ENCODE measurements at regions not wholly inside any gene's neighbourhood (a gene's known extent, or its start where the extent isn't known, plus 50 kb on each side); places are given as distances from the start of the nearest gene placed in this dataset.

DNA sequence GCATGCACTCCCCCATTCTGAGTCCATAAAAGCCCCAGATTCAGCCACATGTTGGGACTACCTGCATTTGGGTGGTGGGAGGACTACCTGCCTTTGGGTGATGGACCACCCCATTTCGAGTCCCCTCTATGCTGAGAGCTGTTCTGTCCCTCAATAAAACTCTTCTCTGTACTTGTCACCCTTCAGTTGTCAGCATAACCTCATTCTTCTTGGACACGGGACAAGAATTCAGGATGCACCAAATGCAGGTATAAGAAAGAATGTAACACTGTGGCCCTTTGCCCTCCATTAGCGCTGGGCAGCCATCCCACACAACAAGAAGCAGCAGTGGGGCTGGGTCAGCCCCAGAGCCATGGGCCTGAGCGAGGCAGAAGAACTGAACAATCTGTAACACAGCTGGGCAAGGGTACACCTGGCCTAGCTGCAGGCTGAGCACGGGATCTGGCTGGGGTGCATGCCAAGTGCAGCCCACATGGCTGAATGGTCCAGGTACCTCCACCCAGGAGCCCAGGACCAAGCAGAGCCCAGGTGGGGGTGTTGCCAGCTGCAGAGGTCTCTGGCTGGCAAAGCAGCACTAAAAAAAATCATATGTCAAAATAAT lies 1344.3 kb upstream of the LRRTM3 start:
- ChIA-PET POLR2A (no interaction called here), CTCF (no interaction called here)
- Mint-ChIP-seq H3K4me3 (no peak overlapping the region), H3K27ac (no peak overlapping the region), H3K4me1 (no peaks in the 10 kb centered on the region), H3K9me3 (ENCODE audit: insufficient read depth) (peaks cover under 1% of the 10 kb centered on the region), H3K27me3 (no peaks in the 10 kb centered on the region)
- H3K36me3 ChIP-seq (replicated peaks in 1 of 2; ENCODE audit: control extremely low read depth in 1 of 2, control insufficient read depth in 1 of 2, extremely low read depth in 1 of 2, insufficient read depth in 2 of 2, low read length in 1 of 2): no peaks in the 10 kb centered on the region
- H4K20me1 ChIP-seq (ENCODE audit: control insufficient read depth, insufficient read depth, low read length, poor library complexity, severe bottlenecking): no peaks in the 10 kb centered on the region
- H3K27ac ChIP-seq (ENCODE audit: low read length in 2 of 2): no peak overlapping the region
- ATAC-seq (ENCODE audit: low read depth) (no peak), DNase-seq (no peak)
- no peaks in the 10 kb centered on the region for H3K79me2 ChIP-seq (ENCODE audit: control insufficient read depth, insufficient read depth, low read length)
- 84% methylated on average over 5 of the region's 5 CpGs for WGBS (ENCODE audit: insufficient coverage)
- no peak for TF ChIP-seq EZH2 (IDR thresholded peaks at IDR 0.05; ENCODE audit: borderline replicate concordance, insufficient read depth, low read depth, low read length, poor library complexity, severe bottlenecking)
- TF ChIP-seq, protein P1, sequence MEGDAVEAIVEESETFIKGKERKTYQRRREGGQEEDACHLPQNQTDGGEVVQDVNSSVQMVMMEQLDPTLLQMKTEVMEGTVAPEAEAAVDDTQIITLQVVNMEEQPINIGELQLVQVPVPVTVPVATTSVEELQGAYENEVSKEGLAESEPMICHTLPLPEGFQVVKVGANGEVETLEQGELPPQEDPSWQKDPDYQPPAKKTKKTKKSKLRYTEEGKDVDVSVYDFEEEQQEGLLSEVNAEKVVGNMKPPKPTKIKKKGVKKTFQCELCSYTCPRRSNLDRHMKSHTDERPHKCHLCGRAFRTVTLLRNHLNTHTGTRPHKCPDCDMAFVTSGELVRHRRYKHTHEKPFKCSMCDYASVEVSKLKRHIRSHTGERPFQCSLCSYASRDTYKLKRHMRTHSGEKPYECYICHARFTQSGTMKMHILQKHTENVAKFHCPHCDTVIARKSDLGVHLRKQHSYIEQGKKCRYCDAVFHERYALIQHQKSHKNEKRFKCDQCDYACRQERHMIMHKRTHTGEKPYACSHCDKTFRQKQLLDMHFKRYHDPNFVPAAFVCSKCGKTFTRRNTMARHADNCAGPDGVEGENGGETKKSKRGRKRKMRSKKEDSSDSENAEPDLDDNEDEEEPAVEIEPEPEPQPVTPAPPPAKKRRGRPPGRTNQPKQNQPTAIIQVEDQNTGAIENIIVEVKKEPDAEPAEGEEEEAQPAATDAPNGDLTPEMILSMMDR (IDR thresholded peaks at IDR 0.05): no peak
- H3K4me2 ChIP-seq (replicated peaks; ENCODE audit: low read depth, low read length, poor library complexity, severe bottlenecking): no peak overlapping the region
- no peaks in the 10 kb centered on the region for H3K4me1 ChIP-seq (ENCODE audit: control insufficient read depth in 2 of 2, insufficient read depth in 2 of 2, low read length in 2 of 2)
- no peak overlapping the region for H2AFZ ChIP-seq (ENCODE audit: insufficient read depth, low read depth, low read length, poor library complexity, severe bottlenecking)
- H3K9me3 ChIP-seq (ENCODE audit: control extremely low read depth in 1 of 3, control insufficient read depth in 2 of 3, insufficient read depth in 1 of 3, low read length in 2 of 3): peaks cover 0 to 11% (median 4%) of the 10 kb centered on the region in 3 donors
- no peak overlapping the region for H3K4me3 ChIP-seq (ENCODE audit: control extremely low read depth in 1 of 5, extremely low read depth in 1 of 5, insufficient read depth in 1 of 5, low read depth in 2 of 5, low read length in 4 of 5)
- H3K9ac ChIP-seq (ENCODE audit: low read length): no peak overlapping the region
- intact Hi-C loops (cut with micrococcal nuclease): no loop called here
- H3K27me3 ChIP-seq (replicated peaks in 1 of 4; ENCODE audit: control extremely low read depth in 1 of 4, control insufficient read depth in 3 of 4, insufficient read depth in 4 of 4, low read length in 3 of 4): no peaks in the 10 kb centered on the region

DNA sequence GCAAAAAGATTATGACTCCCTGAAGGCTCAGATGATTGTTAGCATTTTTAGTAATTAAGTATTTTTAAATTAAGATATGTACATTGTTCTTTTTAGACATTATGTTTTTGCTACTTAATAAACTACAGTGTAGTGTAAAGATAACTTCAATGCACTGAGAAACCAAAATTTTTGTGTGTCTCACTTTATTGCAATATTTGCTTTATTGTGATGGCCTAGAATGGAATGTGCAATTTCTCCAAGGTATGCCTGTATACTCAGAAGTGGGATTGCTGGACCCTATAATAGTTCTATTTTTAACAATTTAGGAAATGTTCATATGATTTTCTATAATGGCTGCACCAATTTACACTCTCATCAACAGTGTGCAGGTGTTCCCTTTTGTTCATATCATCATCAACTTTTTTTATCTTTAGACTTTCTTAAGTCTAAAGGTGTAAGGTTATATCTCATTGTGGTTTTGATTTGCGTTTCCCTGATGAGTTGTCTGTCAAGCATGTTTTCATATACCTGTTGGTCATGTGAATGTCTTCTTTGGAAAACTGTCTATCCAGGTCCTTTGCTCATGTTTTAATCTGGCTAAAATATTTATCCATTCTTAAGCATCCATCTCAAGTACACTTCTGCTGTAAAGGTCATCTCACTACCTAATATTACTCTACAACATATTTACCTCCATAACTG lies 1323.5 kb upstream of the LRRTM3 start:
- Histone ChIP-seq H3K4me2 (replicated peaks; ENCODE audit: low read depth, low read length, poor library complexity, severe bottlenecking) (no peak overlapping the region), H3K4me1 (ENCODE audit: control insufficient read depth in 2 of 2, insufficient read depth in 2 of 2, low read length in 2 of 2) (no peaks in the 10 kb centered on the region), H2AFZ (ENCODE audit: insufficient read depth, low read depth, low read length, poor library complexity, severe bottlenecking) (no peak overlapping the region), H3K36me3 (replicated peaks in 1 of 2; ENCODE audit: control extremely low read depth in 1 of 2, control insufficient read depth in 1 of 2, extremely low read depth in 1 of 2, insufficient read depth in 2 of 2, low read length in 1 of 2) (no peaks in the 10 kb centered on the region), H3K79me2 (ENCODE audit: control insufficient read depth, insufficient read depth, low read length) (no peaks in the 10 kb centered on the region), H3K9me3 (ENCODE audit: control extremely low read depth in 1 of 3, control insufficient read depth in 2 of 3, insufficient read depth in 1 of 3, low read length in 2 of 3) (peaks cover 0 to 1% (median 0%) of the 10 kb centered on the region in 3 donors), H3K27me3 (replicated peaks in 1 of 4; ENCODE audit: control extremely low read depth in 1 of 4, control insufficient read depth in 3 of 4, insufficient read depth in 4 of 4, low read length in 3 of 4) (no peaks in the 10 kb centered on the region), H3K9ac (ENCODE audit: low read length) (no peak overlapping the region), H3K4me3 (ENCODE audit: control extremely low read depth in 1 of 5, extremely low read depth in 1 of 5, insufficient read depth in 1 of 5, low read depth in 2 of 5, low read length in 4 of 5) (no peak overlapping the region), H3K27ac (ENCODE audit: low read length in 2 of 2) (no peak overlapping the region), H4K20me1 (ENCODE audit: control insufficient read depth, insufficient read depth, low read length, poor library complexity, severe bottlenecking) (no peaks in the 10 kb centered on the region)
- no peak overlapping the region for H3K27ac Mint-ChIP-seq
- H3K9me3 Mint-ChIP-seq (ENCODE audit: insufficient read depth): peaks cover 5% of the 10 kb centered on the region
- TF ChIP-seq EZH2 (IDR thresholded peaks at IDR 0.05; ENCODE audit: borderline replicate concordance, insufficient read depth, low read depth, low read length, poor library complexity, severe bottlenecking): no peak
- TF ChIP-seq, protein P1 (IDR thresholded peaks at IDR 0.05): no peak
- WGBS (ENCODE audit: insufficient coverage): no CpG with 5 or more reads among the region's 1 CpG
- ATAC-seq (ENCODE audit: low read depth): no peak
- DNase-seq: no peak
- ChIA-PET CTCF (no interaction called here), POLR2A (no interaction called here)
- no peak overlapping the region for H3K4me3 Mint-ChIP-seq
- intact Hi-C loops (cut with micrococcal nuclease): no loop called here
- H3K27me3 Mint-ChIP-seq: no peaks in the 10 kb centered on the region
- no peaks in the 10 kb centered on the region for H3K4me1 Mint-ChIP-seq

Data from B cell (primary cell).